Dermis blood vessel endothelial cell (primary cell): ENCODE measurements at regions not wholly inside any gene's neighbourhood (a gene's known extent, or its start where the extent isn't known, plus 50 kb on each side); places are given as distances from the start of the nearest gene placed in this dataset.

ENCODE experiments used
- DNase-seq: peaks from one replicate; pipeline ENCODE4 v3.0.0; 2010

DNA sequence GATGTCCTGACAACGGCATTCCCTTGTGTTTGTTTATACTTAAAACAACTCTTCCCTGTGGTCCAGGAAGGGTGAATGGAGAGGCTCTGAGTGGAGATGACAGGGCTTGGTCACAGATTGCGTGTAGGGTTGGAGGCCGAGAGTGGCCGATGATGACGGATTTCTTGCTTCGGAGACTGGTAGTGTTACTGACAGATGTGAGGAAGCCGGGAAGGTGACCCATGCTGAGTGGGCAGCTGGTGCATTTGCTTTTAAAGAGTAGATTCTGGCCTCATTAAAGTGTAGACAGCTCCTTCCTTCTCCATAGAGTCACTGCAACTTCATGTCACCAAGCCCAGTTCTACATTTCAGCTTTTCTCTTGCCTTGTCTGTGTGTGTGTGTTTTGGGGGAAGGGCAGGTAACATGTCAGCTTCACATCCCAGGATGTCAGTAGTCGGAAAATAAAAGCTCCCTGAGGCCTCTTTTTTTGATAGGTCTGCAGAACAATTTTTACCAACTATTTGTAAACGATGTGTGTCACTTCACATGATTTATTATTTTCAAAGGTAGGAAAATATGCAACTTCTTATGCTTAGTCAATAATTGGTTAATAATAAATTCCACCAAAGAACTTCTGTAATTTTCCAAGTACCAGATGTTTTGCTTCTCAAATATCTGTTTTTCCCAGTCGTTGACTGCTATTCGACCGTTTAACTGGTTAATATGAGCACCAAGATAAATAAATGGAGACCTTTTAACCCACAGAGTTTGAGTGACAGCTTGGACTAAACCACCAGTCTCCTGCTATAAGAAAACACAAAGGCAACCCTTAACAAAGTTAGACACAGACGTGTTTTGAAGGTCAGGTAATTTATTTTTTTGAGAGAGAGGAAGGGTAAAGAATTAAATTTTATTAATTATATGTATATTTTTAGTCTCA lies 436.9 kb downstream of the SLC4A3 start:
- DNase-seq = no peak

DNA sequence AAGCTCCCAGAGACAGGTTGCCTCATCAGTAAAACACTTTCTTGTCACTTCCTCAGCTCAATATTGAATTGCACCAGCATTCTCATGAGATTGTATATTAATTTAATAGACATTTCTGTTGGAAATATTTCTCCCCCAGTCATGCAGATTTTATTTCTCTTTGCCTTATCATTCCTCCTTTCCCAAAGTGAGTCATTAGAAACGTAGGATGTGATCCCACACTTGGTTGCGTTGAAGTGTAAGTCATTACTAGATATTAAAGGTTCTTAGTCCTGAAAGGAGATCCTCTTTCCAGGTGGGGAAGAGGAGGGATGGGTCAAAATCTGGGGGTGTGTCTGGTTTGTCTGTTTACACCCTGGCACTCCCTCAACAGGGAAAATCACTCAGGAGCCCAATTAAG lies 438.2 kb downstream of the SLC4A3 start:
- no peak for DNase-seq

DNA sequence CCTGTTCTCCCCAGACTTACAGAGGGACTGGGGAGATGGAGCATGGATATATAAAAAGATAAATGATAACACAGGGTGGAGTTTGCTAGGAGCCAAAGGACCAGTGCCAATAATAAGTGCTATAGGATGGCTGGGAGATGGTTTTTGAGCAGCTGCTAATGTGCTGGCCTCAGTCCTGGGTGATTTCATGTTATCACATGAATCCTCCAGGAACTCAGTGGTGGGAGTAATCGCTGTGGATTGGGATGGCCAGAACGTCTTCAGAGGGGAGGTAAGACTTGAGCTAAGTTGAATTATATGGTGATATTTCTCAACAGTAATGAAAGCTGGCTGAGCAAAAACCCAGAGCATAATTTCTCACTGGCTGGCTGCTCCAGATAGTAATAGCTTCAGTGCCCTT lies 441.4 kb downstream of the SLC4A3 start:
- no peak for DNase-seq

DNA sequence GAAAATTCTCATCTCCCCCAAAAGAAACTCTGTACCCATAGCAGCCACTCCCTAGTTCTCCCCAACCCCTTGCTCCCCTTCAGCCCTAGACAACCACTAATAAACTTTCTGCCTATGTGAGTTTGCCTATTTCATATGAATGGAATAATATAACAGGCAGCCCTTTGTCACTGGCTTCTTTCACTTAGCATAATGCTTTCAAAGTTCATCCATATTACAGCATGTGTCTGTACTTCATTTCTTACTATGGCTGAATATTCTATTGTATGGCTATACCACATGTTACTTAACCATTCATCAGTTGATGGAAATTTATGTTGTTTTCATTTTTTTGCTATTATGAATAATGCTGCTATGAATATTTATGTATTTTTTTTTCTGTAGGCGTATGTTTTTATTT lies 442.9 kb downstream of the SLC4A3 start:
- no peak for DNase-seq

DNA sequence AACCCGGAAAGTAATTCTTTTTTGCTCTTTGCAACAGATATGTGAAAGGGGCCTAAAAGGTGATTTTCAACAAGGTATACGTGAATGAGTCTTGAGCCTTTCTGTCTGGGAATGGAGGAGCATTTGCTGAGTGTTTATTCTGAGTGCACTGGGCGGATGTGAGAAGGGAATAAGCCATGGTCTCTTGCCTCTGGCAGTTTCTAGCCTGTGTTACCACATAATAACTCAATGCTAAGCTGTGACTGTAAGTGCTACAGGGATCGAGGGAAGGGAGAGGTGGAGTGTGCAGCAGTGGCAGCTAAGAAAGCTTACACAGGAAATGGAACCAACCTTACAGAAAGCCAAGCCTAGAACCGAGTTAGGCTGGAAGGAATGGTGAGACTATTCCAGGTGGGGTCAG lies 444.3 kb downstream of the SLC4A3 start:
- no peak for DNase-seq

DNA sequence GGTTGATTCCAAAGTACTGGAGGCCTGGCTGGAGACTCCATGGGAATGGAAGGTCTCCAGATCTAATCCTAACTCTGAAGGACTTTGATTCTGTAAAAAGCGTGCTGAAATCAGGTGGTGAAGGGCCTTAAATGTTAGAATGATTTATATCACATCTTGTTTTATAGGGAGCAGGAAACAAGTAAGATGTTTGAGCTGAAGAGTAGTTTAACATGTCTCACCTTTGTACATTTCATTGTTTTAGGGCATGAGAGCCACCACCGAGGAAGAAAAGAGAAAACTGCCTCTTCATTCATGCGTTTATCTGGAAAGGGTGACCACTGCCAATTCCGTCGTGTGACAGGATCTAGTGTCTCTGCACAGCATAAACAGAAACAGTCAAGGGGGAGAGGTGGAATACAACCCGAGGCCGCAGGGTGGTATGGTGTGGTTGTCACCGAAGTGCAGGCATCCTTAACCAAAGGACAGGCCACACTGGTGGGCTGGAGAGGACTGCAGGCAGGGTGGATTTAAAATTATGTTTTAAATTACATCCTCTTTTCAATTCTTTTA lies 445.3 kb downstream of the SLC4A3 start:
- DNase-seq = no peak

DNA sequence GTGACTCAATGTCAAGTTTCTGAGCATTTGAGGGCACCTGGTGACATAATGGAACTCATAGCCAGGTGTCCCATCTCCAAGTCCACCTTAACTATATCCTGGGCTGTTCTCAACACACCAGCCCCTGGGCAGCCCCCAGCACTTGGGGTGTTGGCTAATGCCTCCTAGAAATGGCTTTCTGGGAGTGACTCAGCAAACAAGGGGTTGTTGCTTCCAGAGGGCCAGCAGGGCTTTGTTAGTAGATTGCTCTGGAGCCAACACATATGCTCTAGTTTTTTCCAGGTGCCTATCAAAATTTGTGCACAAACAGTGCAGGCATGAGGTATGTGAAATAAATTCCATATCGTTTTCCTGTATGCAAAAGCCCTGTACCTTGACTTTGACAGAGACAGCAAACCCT lies 448.4 kb downstream of the SLC4A3 start:
- DNase-seq = no peak

DNA sequence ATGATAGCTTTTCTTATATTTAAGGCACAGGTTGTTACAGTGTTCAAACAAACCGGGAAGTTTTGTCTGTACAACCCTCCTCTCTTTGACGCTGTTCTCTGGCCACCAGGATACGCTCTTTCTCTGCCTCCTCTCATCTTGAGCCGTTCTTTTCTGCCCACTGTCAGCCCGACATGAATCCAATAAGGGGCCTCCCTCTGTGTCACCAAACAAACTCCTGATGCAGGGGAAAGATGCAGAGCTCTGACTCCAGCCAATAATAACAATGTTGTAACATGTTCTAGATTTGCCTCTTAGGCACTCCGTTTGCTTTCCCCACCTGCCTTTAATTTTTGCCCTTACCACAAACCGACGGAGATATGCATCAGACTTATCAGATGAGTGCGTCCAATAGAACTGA lies 449.3 kb downstream of the SLC4A3 start:
- DNase-seq = no peak

DNA sequence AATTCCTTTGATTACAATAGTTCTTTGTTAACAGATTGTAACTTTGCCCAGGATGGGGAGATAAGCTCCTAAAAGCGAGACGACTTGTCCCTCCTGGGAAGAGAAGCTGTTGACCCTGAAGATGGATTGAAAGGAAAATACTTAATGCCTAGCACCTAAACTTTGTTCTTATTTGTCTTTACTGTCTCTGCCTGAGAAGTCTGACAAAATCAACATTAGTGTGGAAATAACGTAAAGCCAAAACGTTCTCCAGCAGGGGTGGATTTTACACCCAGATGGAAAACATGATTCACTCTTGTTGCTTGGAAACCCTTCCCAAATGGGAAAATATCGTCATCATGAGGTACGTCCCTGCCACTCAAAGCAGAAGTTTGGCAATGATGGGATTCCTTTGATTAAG lies 450.1 kb downstream of the SLC4A3 start:
- DNase-seq = no peak

DNA sequence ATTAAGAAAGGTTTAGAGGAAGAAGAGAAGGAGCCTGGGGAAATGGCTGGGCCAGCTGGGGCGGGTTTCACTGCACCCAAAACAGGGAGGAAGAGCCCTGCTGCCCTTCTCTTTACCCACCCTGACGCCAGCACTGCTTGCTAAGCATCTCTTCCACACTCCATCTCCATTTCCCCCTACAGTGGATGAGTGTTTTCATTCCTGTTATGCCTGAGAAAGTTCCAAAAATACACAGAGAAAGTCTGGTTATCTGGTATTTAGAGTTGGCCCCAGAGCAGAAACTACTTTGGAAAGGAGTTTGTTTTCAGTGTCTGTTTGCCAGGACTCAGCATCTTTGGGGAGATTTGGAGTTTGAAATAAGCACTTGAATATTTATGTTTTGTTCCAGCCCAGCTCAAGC lies 451.0 kb downstream of the SLC4A3 start:
- no peak for DNase-seq

DNA sequence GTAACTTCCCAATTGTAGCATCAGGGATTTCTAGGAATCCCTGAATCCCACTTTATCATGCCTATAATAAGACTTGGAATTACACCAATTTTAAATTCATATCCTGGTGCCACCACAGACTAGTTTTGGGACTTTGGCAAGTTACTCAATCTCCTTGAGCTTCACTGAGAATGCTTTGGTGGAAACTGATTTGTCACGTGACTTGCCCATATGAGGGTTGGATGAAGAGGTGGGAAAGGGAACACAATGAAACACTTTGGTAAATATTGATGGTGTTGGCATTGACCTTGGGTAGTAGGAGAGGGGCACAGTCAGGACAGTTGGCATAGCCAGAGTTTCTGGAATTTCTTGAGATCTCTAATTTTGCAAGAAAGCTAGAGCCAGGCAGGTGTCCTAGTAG lies 452.2 kb downstream of the SLC4A3 start:
- no peak for DNase-seq

DNA sequence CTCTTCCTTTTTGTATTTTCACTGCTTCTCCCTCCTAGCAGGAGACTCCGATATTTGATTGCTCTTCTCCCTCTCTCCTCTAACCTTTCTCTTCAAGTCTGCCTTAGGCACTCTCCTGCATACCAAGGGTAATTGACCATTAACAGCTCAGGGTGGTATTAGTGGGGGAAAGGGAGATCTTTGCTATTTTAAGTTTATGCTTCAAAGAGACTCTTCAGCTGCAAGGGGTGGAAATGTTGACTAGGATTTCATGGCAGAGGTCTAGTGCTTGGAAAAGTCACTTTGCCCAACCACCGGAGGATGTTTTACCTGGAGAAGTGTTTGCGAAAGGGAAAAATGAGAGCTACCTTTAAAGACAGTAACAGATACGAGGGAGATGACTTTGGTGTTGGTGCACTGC lies 453.7 kb downstream of the SLC4A3 start:
- DNase-seq = no peak

DNA sequence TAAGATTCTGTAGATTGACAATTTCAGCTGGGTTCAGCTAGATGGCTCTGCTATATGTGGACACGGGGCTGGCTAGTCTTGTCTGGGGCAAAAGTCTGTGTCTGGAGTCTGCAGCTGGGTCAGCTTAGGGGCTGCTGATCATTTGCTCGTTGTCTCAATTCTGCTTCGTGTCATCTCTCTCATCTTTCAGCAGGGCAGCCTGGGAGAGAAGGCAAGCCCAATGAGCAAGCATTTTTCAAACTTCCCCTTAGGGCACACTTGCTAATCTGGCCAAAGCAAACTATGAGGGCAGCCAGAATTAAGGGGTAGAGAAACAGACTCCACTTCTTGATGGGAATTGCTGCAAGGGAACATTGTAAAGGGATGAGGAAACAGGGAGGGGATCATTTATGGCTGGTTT lies 462.6 kb downstream of the SLC4A3 start:
- no peak for DNase-seq

DNA sequence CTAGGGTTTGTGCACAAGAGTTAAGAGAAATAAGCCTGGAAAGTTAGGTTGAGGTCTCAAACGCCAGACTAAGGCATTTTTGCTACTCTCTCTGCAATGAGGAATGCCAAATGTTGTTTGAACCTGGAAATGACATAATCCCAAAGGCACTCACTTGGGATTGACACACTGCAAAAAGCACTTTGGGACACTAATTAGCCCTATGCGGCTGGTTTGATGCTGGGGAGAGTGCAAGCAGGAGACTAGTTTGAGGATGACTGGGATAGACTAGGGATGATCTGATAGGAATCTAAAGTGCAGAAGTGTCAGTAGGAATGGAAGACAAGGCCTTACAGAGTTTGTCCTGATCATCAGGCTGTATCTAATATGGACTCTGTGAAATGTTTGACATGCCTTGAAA lies 469.0 kb downstream of the SLC4A3 start:
- no peak for DNase-seq

DNA sequence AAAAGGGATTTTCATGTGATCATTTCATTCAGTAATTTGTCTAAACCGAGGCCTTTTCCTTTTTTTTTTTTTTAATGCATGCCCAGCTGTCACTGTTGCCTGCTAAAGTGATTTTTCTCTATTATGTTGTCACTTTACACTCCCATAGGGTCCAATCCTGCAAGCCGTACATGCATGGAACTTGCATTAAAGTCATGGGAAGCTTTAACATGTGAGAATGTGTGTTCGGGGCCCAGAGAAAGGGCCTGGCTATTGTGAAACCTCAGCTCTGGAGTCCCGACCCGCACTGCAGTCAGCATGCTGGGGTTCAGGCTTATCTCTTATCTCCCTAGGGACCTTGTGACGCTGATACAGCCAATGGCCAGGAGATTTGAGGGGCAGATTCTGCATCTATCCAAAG lies 474.6 kb downstream of the SLC4A3 start:
- no peak for DNase-seq

DNA sequence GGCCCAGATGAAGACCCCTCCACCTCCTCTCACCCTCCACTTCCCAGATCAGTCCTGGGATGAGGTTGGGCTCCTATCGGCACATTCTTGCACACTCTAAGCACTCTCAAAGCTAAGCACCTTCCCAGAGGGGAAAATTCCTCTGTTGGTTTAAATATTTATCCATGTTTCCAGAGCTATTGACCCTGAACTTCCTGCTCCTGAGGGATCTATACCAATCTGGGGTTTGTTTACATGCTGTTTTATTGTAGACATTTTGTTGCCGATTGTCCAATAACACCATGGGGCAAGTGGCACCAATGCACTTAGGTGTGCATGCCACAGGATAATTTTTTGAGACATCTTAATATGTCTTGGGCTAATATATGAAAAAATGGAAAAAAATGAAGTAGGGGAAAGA lies 476.2 kb downstream of the SLC4A3 start:
- DNase-seq = no peak

DNA sequence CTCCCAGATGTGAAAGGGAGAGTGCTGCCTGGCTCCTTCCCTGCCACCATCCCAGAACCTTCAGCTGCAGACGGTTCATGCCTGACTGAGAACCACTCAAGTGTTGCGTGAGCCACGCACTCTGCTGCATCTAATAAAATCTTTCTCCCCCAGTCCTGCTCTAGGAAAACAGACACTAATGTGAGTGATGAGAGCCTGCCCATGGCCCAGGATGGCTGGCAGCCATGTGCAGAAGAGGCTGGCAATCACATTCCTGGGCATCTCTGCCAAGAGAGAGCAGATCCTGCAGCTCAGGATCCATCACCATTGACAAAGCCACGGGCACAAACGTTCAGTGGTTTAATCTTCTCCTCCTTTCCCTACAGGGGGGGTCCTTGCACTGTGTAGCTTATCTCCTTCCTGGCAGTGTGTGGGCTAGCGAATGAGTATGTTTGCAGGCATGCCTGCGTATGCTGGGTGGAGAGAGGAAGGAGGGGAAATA lies 477.5 kb downstream of the SLC4A3 start:
- DNase-seq = no peak

DNA sequence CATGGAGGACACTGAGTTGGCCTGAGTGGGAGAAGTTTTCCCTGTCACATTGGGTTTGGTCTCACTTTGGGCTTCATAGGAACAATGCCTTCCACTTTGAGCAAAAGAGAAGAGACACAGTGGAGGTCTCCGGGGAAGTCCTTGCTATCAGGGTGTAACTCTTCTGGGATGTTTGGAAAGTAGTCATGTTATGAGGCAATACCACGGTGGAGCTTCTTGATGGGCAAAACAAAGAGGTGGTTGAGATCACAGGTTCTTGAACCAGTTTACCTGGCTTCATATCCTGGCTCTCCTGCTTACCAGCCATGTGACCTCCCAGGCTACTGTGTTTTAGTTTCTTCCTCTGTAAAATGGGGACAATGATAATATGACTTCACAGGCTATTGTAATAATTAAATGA lies 478.6 kb downstream of the SLC4A3 start:
- DNase-seq = no peak

DNA sequence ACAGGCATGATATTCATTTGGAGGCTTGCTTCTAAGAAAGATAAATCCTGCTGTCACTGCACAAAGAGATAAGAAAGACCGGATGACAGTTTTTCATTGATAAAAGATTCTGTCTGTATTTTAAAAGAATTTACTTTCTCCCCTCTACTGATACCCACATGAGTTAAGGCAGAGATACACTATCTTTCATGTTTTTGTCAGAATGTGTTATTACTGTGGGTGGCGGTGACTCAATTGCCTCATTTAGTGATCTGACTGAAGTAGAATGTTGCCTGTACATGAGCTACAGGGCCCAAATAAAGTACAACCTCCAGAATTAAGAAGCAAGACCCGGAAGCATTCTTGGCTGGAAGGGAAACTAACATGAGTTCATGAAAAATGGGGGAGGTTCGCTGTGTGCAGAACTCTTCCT lies 480.0 kb downstream of the SLC4A3 start:
- no peak for DNase-seq

DNA sequence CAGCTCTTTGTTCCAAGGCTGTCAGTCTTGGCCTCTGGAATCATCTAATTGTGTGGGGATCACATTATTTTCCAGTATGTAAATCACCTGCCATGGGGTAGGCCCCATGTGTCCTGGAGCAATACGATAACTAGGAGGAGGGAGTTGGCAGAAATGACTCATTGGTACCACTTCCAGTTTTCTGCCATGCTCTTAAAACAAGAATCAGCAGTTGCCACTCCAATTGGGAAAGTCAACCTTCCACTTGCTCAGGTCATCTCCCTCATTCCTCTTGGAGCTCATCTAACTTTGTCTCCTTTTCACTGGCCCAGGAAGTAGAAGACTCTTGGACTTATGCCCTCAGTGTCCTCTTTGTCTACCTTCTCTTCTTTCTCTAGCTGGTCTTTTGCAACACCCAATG lies 487.0 kb downstream of the SLC4A3 start:
- DNase-seq = no peak

DNA sequence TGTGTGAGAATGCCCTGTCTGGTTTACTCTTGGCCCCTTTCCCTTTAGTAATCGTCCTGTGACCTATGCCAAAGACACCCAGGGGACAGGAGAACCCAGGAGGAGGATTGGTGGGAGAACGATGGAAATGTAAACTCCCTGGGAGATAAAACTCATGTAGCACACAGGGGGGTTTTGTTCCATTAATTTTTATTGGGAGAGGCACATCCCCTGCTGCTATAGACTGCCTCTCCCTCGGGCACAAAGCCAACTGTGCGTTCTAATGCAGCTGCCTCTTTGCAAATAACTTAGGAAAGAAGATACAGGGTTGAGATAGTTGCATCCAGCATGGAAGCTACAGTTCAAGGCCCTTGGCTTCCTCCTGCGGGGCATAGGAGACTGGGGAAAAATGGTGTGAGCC lies 489.6 kb downstream of the SLC4A3 start:
- DNase-seq = no peak

DNA sequence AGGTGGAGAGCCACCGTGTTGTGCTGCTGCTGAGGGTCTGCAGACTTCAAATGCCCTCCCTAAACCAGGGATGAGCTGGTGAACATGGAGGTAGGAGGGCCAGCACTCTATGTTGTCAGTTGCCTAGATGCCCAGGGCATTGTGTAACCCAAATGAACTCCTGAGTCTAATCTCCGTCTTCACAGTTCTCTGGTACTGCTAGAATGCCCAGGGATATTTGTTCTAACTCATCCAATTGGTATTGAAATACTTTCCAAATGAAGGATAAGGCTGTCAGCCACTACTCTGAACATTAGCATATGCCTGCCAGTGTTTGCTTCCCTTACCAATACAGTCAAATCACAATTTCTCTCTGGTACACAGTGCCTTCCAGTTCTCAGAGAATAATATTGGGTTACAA lies 492.6 kb downstream of the SLC4A3 start:
- DNase-seq = no peak

DNA sequence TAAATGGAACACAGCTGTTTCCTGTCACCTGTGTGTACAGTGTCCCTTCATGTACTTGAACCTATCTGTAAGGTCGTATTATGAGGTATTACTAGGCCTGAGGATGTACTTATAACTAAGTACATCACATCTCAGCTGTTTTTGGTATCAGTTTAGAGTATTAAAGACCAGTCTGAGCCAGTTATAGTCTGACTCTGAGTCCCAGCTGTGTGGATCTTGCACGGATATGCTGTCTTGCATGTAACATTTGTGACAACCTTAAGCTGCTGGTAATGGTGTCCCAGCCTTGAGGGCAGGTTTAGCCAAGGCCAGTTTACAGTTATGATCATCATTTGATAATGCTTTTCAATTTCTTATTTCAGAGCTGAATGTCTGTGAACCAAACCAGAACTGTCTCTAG lies 496.3 kb downstream of the SLC4A3 start:
- DNase-seq = no peak

DNA sequence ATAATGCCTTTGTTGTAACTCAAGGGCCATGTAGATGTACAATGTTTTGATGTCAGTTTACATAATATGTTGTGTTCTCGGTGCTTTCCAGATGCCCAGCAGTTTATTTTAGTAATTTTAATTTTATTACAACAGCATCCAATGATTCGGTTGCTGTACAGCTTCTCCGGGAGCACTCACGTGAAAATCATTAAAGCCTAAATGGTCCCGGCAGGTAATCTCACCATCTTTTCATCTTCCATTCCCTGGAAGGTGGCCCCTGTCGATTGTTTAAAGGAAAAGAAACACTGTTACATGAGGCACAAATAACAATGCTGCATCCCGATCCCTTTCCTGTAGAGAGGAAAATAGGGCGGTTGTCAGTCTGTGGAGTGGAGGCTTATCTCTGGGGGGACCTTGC lies 498.1 kb downstream of the SLC4A3 start:
- no peak for DNase-seq

DNA sequence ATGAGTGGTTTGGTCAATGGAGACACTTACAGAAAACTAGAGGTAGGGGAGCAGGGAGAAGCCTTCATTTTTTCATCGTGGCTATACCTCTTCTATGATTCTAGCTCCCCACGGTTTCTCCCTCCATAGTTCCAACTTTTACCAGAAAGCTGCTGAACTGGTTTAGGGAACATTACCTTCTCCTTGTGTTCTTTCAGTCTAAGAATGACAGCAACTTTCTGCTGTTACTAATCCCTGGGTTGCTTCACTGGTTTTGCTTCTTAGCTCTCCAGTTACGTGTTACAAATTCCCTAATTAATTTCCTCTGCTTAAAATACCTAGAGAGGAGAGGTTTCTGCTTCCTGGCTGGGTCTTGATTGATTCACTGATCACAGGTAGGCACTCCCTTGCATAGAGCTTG lies 499.9 kb downstream of the SLC4A3 start:
- DNase-seq = no peak
